HEK293T (cell line): ENCODE measurements at regions not wholly inside any gene's neighbourhood (a gene's known extent, or its start where the extent isn't known, plus 50 kb on each side); places are given as distances from the start of the nearest gene placed in this dataset.

ENCODE experiments used
- CTCF ChIA-PET: fragments of 350-600 bp; formaldehyde crosslinking; extraction: SDS; loops from one replicate; lab custom pipeline; 2021; ENCODE audit warnings: antibody characterized with exemption, inconsistent platforms; lab: Yijun Ruan, JAX
- POLR2A ChIA-PET: fragments of 350-600 bp; formaldehyde crosslinking; extraction: SDS; loops from one replicate; lab custom pipeline; 2020; ENCODE audit warnings: antibody characterized with exemption, inconsistent platforms; lab: Yijun Ruan, JAX
- DNase-seq: peaks from one replicate; pipeline ENCODE4 v3.0.0; 2012; ENCODE audit warnings: mixed read lengths; ENCODE audit errors: extremely low spot score
- ARNT ChIP-seq: fragments of 450-650 bp; IDR thresholded peaks from 2 replicates; pipeline ENCODE4 v1.6.1; 2017; ENCODE audit warnings: mild to moderate bottlenecking
- BHLHE40 ChIP-seq: fragments of 450-650 bp; IDR thresholded peaks from 2 replicates; pipeline ENCODE4 v1.6.1; 2016; ENCODE audit warnings: mild to moderate bottlenecking, moderate library complexity, borderline replicate concordance
- CTBP1 ChIP-seq: fragments of 450-650 bp; IDR thresholded peaks from 2 replicates; pipeline ENCODE4 v1.6.1; 2016; ENCODE audit warnings: borderline replicate concordance
- ELF4 ChIP-seq: fragments of 450-650 bp; IDR thresholded peaks from 2 replicates; pipeline ENCODE4 v1.6.1; 2017; ENCODE audit warnings: antibody characterized with exemption
- FOXA1 ChIP-seq: fragments of 450-650 bp; IDR thresholded peaks from 2 replicates; pipeline ENCODE4 v1.6.1; 2016; ENCODE audit warnings: mild to moderate bottlenecking
- FOXK2 ChIP-seq: fragments of 450-650 bp; IDR thresholded peaks from 2 replicates; pipeline ENCODE4 v1.6.1; 2016; ENCODE audit warnings: mild to moderate bottlenecking
- FOXM1 ChIP-seq: fragments of 450-650 bp; IDR thresholded peaks from 2 replicates; pipeline ENCODE4 v1.6.1; 2017; ENCODE audit warnings: mild to moderate bottlenecking, borderline replicate concordance
- HDGF ChIP-seq: fragments of 450-650 bp; IDR thresholded peaks from 2 replicates; pipeline ENCODE4 v1.6.1; 2017; ENCODE audit warnings: antibody characterized with exemption, borderline replicate concordance
- L3MBTL2 ChIP-seq: fragments of 450-650 bp; conservative IDR thresholded peaks from 2 replicates; pipeline ENCODE4 v1.6.1; 2016; ENCODE audit warnings: mild to moderate bottlenecking
- LEF1 ChIP-seq: fragments of 450-650 bp; IDR thresholded peaks from 2 replicates; pipeline ENCODE4 v1.6.1; 2017; ENCODE audit warnings: mild to moderate bottlenecking, borderline replicate concordance
- NFRKB ChIP-seq: fragments of 450-650 bp; IDR thresholded peaks from 2 replicates; pipeline ENCODE4 v1.6.1; 2016; ENCODE audit warnings: mild to moderate bottlenecking, moderate library complexity
- PKNOX1 ChIP-seq: fragments of 450-650 bp; IDR thresholded peaks from 2 replicates; pipeline ENCODE4 v1.6.1; 2016
- SP1 ChIP-seq: fragments of 450-650 bp; IDR thresholded peaks from 2 replicates; pipeline ENCODE4 v1.6.1; 2017
- SUZ12 ChIP-seq: fragments of 450-650 bp; IDR thresholded peaks from 2 replicates; pipeline ENCODE4 v1.6.1; 2016; ENCODE audit warnings: mild to moderate bottlenecking
- TARDBP ChIP-seq: fragments of 450-650 bp; IDR thresholded peaks from 2 replicates; pipeline ENCODE4 v1.6.1; 2016
- ZNF384 ChIP-seq: fragments of 450-650 bp; IDR thresholded peaks from 2 replicates; pipeline ENCODE4 v1.6.1; 2016

DNA sequence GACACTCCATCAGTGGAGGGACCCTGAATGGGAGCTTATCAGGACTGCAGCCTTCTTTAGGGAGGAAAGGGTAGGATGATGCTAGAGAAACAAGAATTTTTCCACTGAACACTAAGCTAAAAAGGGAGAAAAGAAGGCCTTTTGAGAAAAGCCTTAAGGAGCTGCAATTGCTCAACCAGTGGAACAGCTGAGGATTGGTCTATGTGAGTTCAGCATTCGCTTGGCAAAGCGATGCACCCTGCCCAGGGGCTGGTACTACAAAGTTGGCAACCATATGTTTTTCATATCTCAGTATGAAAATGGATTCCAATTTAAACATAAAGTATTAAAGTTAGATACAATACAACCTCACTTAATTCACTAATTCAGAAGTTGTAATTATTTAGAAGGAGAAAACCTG lies 117.8 kb upstream of the FAM20A start:
- POLR2A ChIA-PET, result no interaction called here
- DNase-seq, result no peak
- TF ChIP-seq NFRKB (no peak), HDGF (no peak), SP1 (no peak), FOXM1 (no peak), L3MBTL2 (no peak), FOXA1 (no peak), PKNOX1 (no peak), BHLHE40 (no peak), ZNF384 (no peak), ARNT (no peak), FOXK2 (no peak), ELF4 (no peak), LEF1 (no peak), SUZ12 (no peak), TARDBP (no peak), CTBP1 (no peak)
- CTCF ChIA-PET, result no interaction called here

DNA sequence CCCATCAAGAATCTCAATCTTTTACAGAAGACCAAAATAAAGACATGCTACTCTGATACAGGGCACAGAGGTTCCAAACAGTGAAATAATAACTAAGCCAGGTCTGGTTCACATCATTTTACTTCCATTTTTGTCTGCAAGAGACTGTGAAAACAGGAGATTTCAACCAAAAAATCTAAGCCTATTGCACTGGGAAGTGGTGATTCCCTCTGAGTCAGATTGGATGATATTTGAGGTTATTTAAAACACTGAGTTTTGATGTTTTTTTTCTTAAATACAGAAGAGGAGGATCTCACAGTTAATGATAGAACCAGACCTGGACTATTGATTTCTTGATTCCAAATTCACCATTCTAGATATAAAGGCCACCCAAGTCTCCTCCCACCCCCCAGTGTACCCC lies 117.3 kb upstream of the FAM20A start:
- ChIA-PET CTCF (no interaction called here), POLR2A (no interaction called here)
- TF ChIP-seq SUZ12 (no peak), NFRKB (no peak), L3MBTL2 (no peak), LEF1 (no peak), ZNF384 (no peak), TARDBP (no peak), ELF4 (no peak), CTBP1 (no peak), HDGF (no peak), FOXK2 (no peak), FOXM1 (no peak), FOXA1 (no peak)
- DNase-seq, result no peak

DNA sequence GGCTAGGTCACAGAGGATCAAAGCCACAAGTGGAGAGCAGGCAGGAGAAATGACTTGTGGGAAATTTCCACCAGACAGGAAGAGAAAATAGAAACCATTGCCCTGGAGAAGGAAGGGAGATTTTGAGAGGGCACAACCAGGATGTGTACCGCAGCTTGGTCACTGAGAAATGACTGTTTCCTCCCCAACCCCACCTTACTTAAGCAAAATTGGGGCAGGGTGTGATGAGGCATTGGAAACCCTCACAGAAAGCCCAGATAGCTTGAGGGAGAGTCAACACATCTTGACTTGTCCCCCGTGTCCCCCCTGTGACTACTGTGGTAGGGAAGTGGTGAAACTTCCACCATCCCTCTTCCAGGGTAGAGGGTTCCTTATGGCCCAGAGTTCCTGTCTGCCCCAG lies 113.5 kb upstream of the FAM20A start:
- DNase-seq, result no peak
- CTCF ChIA-PET, result no interaction called here
- TF ChIP-seq ARNT (no peak), LEF1 (no peak), TARDBP (no peak), PKNOX1 (no peak), NFRKB (no peak), L3MBTL2 (no peak), SUZ12 (no peak), ELF4 (no peak), ZNF384 (no peak), FOXK2 (no peak), HDGF (no peak), FOXM1 (no peak), BHLHE40 (no peak), CTBP1 (no peak), FOXA1 (no peak), SP1 (no peak)
- POLR2A ChIA-PET, result no interaction called here

DNA sequence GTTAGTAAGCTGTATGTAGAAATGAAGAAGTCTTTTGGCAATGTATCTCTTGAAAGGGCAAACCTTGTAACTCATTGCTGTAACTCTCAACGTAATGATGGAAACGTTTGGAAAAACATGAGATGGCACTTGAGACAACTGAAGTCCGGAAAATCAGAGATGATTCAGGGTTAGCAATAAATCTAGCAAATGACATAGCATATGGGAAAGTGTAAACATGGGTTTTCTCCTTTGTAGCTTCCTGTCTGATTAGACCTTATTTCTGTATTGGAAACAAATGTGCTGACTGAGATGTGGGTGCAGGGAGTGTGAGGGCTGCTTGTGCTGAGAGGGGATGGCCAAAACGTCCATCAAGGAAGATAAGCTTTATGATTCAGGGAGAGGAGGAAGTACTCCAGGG lies 110.7 kb upstream of the FAM20A start:
- TF ChIP-seq FOXK2 (no peak), FOXA1 (no peak), BHLHE40 (no peak)
- DNase-seq, result no peak
- CTCF ChIA-PET, result no interaction called here
- POLR2A ChIA-PET, result no interaction called here

- POLR2A ChIA-PET, result no interaction called here
- CTCF ChIA-PET, result interaction anchor here (0.7 kb wide), 1 partner anchor 1767 kb away, joined by 3 read pairs; no protein-coding TSS in a partner anchor
- no peak for DNase-seq
- TF ChIP-seq HDGF (no peak), CTBP1 (no peak), SP1 (no peak)
These were observed 109.8 kb upstream of the FAM20A start for GRCh38 chr17:68710976-68711375.

DNA sequence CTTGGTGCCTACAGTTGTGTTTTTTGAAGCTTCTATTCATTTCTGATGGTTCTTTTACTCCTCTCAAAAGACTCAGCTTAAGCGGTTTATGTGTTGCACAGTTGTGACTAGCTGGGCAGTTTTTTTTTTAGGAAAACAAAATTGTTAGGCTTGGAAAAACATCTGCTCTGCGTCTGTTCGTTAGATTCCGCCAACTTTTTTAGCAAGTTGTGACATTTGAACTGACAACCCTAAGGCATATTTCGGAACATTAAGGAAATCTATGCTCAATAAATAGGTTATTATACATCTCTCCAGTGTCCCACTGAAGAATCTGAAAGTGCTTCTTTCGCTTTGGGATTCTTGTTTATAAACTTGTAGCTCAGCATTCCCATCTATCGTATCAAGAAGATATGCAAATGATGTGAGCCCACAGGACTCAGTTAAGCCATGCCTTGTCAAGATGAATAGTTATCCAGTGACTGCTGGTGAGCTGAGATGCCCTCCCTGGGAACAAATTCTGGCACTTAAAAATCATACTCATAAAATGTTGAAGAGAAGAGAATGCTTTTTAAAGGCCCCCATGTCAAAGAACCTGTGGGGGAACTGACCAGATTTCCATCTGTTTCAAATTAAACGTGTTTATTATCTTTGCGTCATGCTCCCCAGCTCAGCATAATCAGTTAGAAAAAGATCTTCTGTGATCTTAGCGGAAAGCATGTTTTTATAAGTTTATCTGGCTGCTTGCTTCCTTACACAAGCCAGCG lies 109.0 kb upstream of the FAM20A start:
- CTCF ChIA-PET, result interaction anchor here (0.7 kb wide), 1 partner anchor 1767 kb away, joined by 3 read pairs; no protein-coding TSS in a partner anchor
- no peak for TF ChIP-seq PKNOX1
- no peak for TF ChIP-seq ZNF384
- TF ChIP-seq FOXK2, result no peak
- no peak for TF ChIP-seq BHLHE40
- TF ChIP-seq SUZ12, result no peak
- no peak for TF ChIP-seq ELF4
- no peak for TF ChIP-seq SP1
- TF ChIP-seq CTBP1, result no peak
- no peak for TF ChIP-seq HDGF
- no peak for TF ChIP-seq LEF1
- no peak for TF ChIP-seq FOXA1
- TF ChIP-seq NFRKB, result no peak
- TF ChIP-seq ARNT, result no peak
- TF ChIP-seq L3MBTL2, result no peak
- no peak for TF ChIP-seq TARDBP
- TF ChIP-seq FOXM1, result no peak
- DNase-seq, result no peak
- POLR2A ChIA-PET, result no interaction called here
